Parathyroid adenoma (tissue), 2 donors: ENCODE measurements at regions not wholly inside any gene's neighbourhood (a gene's known extent, or its start where the extent isn't known, plus 50 kb on each side); places are given as distances from the start of the nearest gene placed in this dataset.

ENCODE experiments used
- H2AFZ ChIP-seq: fragments of 300-600 bp; sonication (generic); one replicate; pipeline ENCODE4 v1.7.0; 2017; ENCODE audit warnings: antibody characterized with exemption, mild to moderate bottlenecking
- H3K27ac ChIP-seq: fragments of 300-600 bp; sonication (generic); one replicate; pipeline ENCODE4 v1.7.0; 2017
- H3K27me3 ChIP-seq: fragments of 300-600 bp; sonication (generic); one replicate; pipeline ENCODE4 v1.7.0; 2017; ENCODE audit warnings: low read length; ENCODE audit not compliant: control insufficient read depth, insufficient read depth
- H3K36me3 ChIP-seq: fragments of 300-600 bp; sonication (generic); one replicate; pipeline ENCODE4 v1.7.0; 2017; ENCODE audit warnings: low read length; ENCODE audit not compliant: control insufficient read depth, insufficient read depth
- H3K4me1 ChIP-seq: fragments of 300-600 bp; sonication (generic); one replicate; pipeline ENCODE4 v1.7.0; 2017; ENCODE audit warnings: control low read depth
- H3K4me2 ChIP-seq: fragments of 300-600 bp; sonication (generic); one replicate; pipeline ENCODE4 v1.7.0; 2017; ENCODE audit warnings: low read length
- H3K4me3 ChIP-seq: fragments of 300-600 bp; sonication (generic); one replicate; pipeline ENCODE4 v1.7.0; 2017; ENCODE audit warnings: low read depth, low read length
- H3K79me2 ChIP-seq: fragments of 300-600 bp; sonication (generic); one replicate; pipeline ENCODE4 v1.7.0; 2017; ENCODE audit warnings: control low read depth
- H3K9ac ChIP-seq: fragments of 300-600 bp; sonication (generic); one replicate; pipeline ENCODE4 v1.7.0; 2017; ENCODE audit warnings: mild to moderate bottlenecking
- H3K9me3 ChIP-seq: fragments of 300-600 bp; sonication (generic); one replicate; pipeline ENCODE4 v1.7.0; 2017; ENCODE audit warnings: low read length; ENCODE audit not compliant: control insufficient read depth
- CTCF ChIP-seq: fragments of 300-600 bp; sonication (generic); IDR thresholded peaks from one replicate; pipeline ENCODE4 v1.7.0; 2017; ENCODE audit warnings: antibody characterized with exemption, mild to moderate bottlenecking
- donor health status: primary hyperparathyroidism.

DNA sequence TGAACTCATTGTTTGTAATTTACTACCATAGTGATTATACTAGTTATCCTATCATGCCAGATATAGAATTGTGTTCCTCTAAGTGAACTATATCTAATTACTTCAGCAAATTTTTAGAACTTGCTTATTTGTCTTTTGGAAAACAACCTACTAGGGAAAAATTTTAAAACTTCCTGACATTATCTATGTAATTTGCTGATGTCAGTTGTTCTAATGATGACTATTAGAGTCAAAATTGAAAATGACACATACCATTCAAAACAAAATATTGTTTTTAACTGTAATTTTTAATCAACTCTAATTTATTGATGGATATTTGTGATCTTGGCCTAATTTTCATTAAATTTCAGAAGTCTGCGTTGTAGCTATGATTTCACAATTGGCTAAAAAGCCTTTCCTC, 106.7 kb upstream of the ROBO2 start:
- Histone ChIP-seq H3K27me3 (no peaks in the 10 kb centered on the region), H3K36me3 (no peaks in the 10 kb centered on the region), H3K27ac (no peak overlapping the region), H2AFZ (no peak overlapping the region), H3K79me2 (no peaks in the 10 kb centered on the region), H3K4me1 (no peaks in the 10 kb centered on the region), H3K9ac (no peak overlapping the region), H3K9me3 (no peaks in the 10 kb centered on the region), H3K4me2 (no peak overlapping the region), H3K4me3 (no peak overlapping the region)
- TF ChIP-seq CTCF = no peak

DNA sequence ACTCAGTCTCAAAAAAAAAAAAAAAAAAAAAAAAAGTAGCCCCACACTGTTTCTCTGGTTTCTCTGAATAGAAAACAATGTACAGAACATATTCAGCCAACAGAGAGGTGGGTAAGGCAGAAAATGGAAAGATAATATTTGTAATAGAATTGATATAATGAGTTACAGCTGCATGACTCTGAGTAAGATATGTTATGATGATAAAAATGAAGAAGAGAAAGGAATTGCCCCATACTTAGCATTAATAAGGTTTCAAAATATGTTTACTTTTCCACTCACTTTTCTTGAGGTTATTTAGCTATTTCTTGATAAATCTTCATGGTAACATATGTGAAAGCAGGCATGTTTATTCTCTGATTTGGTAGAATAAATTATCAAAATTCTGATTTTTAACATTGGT, 100.9 kb upstream of the ROBO2 start:
- Histone ChIP-seq H2AFZ (no peak overlapping the region), H3K4me1 (no peaks in the 10 kb centered on the region), H3K27ac (no peak overlapping the region), H3K79me2 (no peaks in the 10 kb centered on the region), H3K9ac (no peak overlapping the region), H3K4me2 (no peak overlapping the region), H3K4me3 (no peak overlapping the region), H3K27me3 (no peaks in the 10 kb centered on the region), H3K9me3 (no peaks in the 10 kb centered on the region), H3K36me3 (no peaks in the 10 kb centered on the region)
- no peak for TF ChIP-seq CTCF

DNA sequence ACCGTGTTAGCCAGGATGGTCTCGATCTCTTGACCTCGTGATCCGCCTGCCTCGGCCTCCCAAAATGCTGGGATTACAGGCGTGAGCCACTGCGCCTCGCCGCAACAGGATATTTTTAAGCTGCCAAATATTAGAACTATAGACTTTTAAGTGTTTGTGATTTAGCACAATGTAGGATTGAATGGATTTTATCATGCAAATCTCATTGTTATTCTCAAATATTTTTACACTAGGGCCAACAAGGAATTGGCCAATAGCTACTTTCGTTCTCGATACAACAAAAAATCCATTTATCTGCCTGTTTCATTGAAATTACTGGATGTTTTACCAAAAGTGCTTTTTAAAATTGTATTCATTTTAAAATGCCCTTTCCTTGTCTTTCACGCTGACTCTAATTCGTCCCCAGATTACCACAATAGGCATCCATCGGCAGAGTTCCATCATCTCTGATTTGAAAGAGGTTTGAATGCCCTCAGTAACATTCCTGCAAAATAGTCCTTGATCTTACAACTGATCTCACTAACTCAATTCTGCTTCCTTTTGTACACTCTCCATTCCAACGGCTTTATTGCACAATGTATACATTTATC, 99.6 kb upstream of the ROBO2 start:
- no peak for TF ChIP-seq CTCF
- H3K27me3 ChIP-seq = no peaks in the 10 kb centered on the region

DNA sequence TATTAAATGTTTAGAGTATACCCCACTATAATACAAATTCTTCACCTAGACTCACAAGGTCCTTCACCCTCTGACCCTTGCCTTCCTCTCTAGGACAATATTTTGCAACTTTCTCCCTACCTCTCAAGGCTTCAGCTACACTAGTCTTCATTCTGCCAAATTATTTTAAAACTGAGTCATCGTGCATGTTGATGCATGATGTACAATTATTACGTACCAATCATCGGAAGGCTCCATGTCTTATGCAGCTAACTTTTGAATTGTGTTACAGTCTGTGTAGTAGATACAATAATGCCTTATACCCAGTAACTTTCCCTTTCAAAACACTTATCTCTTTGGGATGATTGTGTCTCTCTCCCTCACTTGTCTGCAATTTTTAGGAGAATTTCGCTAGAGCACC, 98.5 kb upstream of the ROBO2 start:
- H3K27me3 ChIP-seq = no peaks in the 10 kb centered on the region
- H3K4me3 ChIP-seq = no peak overlapping the region
- no peaks in the 10 kb centered on the region for H3K36me3 ChIP-seq
- H2AFZ ChIP-seq = no peak overlapping the region
- H3K9ac ChIP-seq = no peak overlapping the region
- no peak for TF ChIP-seq CTCF
- H3K79me2 ChIP-seq = no peaks in the 10 kb centered on the region
- H3K27ac ChIP-seq = no peak overlapping the region
- no peaks in the 10 kb centered on the region for H3K4me1 ChIP-seq
- no peak overlapping the region for H3K4me2 ChIP-seq
- H3K9me3 ChIP-seq = no peaks in the 10 kb centered on the region

More for the DNA sequence above, 99.6 kb upstream of the ROBO2 start:
- H3K79me2 ChIP-seq = no peaks in the 10 kb centered on the region
- no peaks in the 10 kb centered on the region for H3K9me3 ChIP-seq
- H2AFZ ChIP-seq = no peak overlapping the region
- H3K27ac ChIP-seq = no peak overlapping the region
- no peak overlapping the region for H3K4me2 ChIP-seq
- no peaks in the 10 kb centered on the region for H3K4me1 ChIP-seq
- no peak overlapping the region for H3K4me3 ChIP-seq
- H3K36me3 ChIP-seq = no peaks in the 10 kb centered on the region
- no peak overlapping the region for H3K9ac ChIP-seq

GRCh38 chr3:76942101-76942500, 97.8 kb upstream of the ROBO2 start:
- no peak overlapping the region for H2AFZ ChIP-seq
- no peaks in the 10 kb centered on the region for H3K9me3 ChIP-seq
- no peaks in the 10 kb centered on the region for H3K4me1 ChIP-seq
- no peaks in the 10 kb centered on the region for H3K36me3 ChIP-seq
- TF ChIP-seq CTCF = no peak
- no peaks in the 10 kb centered on the region for H3K27me3 ChIP-seq
- H3K4me3 ChIP-seq = no peak overlapping the region
- no peak overlapping the region for H3K9ac ChIP-seq
- H3K27ac ChIP-seq = no peak overlapping the region
- H3K4me2 ChIP-seq = no peak overlapping the region
- H3K79me2 ChIP-seq = no peaks in the 10 kb centered on the region
